ENCODE measurements at regions not wholly inside any gene's neighbourhood (a gene's known extent, or its start where the extent isn't known, plus 50 kb on each side); places are given as distances from the start of the nearest gene placed in this dataset.

DNA sequence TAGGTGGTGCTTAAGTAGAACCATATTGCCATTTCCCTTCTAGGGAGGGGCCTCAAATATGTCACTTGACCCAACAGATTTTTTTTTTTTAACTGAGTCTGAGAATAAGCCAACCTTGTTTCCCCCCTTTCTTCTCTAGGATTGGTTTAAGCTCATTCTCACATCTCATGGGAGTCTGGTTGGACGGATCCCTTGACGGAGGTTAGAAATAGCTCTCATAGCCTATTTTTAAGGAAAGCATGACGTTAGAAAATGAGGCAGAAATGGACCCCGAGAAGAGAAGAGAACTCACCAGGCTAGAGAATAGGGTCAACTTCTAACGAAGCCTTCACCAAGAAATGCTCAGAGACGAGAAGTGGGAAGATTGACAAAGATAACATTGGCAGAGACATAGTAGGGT is 95.1 kb upstream of the ZFHX3 start:
- TF ChIP-seq, protein P1, sequence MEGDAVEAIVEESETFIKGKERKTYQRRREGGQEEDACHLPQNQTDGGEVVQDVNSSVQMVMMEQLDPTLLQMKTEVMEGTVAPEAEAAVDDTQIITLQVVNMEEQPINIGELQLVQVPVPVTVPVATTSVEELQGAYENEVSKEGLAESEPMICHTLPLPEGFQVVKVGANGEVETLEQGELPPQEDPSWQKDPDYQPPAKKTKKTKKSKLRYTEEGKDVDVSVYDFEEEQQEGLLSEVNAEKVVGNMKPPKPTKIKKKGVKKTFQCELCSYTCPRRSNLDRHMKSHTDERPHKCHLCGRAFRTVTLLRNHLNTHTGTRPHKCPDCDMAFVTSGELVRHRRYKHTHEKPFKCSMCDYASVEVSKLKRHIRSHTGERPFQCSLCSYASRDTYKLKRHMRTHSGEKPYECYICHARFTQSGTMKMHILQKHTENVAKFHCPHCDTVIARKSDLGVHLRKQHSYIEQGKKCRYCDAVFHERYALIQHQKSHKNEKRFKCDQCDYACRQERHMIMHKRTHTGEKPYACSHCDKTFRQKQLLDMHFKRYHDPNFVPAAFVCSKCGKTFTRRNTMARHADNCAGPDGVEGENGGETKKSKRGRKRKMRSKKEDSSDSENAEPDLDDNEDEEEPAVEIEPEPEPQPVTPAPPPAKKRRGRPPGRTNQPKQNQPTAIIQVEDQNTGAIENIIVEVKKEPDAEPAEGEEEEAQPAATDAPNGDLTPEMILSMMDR (IDR thresholded peaks at IDR 0.05), result no peak
- TF ChIP-seq POLR2A (IDR thresholded peaks at IDR 0.05) (no peak), POLR2AphosphoS5 (IDR thresholded peaks at IDR 0.05; ENCODE audit: insufficient read depth in 1 of 2, low read depth in 1 of 2) (no peak)

All from vagina (tissue), 2 donors.